NOMO-1 (cell line): ENCODE measurements at regions not wholly inside any gene's neighbourhood (a gene's known extent, or its start where the extent isn't known, plus 50 kb on each side); places are given as distances from the start of the nearest gene placed in this dataset.
A peak's percentile ranks its signal among the peaks of the same experiment; 100 is the strongest.

Experiments used
- DNase-seq, 2 experiments: peaks; one replicate each; lab custom pipeline; 2025; ENCODE audit not compliant: unreplicated experiment in 2 of 2; lab: John Stamatoyannopoulos, UW

DNA sequence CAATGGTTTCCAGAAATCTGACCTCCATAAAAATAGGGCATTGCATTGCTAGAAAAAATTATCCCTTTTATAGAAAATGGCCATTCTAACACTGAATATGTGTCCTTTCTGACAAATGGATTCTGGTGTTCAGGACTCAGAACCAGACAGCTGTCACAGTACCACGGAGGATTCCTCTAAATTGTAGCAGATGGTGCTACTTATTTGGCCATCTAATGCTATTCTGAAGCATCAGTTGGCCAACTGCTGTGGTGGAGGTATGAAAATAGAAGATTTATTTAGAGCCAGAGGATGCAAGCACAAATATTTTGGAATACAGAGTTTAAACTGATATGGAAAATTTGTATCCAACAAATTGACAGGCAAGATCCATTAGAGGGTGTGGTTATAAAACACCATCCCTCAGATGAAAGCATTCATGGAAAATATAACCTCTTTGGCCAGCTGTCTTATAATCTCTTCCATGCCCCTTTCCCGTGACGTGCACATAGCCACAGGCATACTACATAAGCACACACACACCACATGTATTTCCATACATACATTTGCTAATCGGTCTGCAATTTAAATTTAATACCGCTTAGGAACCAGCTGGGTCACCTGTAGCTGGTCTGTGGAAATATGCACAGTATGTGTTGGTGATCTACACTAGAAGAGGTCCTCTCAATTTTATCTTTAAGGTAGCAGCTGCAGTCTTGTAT lies 302.7 kb upstream of the KCNMB2 start:
- DNase-seq = no peak

DNA sequence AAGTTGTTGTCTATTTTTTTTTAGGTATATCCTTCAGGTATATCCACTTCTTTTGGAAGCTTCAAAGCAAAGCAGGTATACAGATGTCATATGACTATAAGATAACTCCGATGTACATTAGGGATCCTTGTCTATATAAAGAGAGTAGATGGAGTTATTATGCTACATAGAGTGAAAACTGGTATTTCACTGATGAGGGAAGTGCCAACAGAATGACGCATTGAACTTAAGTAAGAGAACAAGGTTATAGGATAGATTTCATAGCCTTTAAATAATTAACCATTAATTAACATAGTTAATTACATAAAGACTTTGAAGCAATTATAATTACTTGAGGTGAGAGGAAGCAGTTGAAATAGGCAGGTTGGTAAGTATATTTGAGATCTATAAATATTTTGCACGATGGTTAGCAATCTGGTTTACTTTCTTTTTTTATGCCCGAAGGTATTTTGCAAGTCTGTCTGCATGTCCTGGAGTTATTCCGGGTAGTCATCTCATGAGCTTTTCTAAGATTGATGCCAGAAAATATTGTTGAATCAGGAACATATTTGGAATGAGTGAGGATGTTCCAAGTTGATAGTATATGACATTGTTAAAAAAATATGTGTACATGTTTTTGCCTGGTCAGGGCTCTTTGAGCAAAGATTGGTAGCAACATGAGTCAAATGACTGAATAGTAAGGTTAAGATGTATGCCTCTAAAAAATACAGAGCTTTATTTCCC lies 299.5 kb upstream of the KCNMB2 start:
- DNase-seq = no peak

DNA sequence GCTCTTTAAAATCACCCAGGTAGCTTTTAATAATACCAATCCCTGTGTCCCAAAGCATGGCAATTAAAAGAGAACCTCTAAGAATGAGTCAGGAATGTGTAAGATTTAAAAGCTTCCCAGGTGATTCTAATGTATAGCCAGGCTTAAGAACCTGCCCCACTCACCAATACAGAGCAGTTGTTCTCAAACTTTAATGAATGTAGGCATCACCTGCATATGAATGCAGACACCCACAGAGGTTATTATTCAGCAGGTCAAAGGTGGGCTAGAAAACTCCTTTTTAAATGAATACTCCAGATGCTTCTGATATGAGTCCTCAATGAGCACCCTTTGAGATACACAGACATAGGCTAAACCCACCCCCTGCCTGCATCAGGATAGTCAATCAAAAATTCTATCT lies 298.1 kb upstream of the KCNMB2 start:
- DNase-seq = no peak

DNA sequence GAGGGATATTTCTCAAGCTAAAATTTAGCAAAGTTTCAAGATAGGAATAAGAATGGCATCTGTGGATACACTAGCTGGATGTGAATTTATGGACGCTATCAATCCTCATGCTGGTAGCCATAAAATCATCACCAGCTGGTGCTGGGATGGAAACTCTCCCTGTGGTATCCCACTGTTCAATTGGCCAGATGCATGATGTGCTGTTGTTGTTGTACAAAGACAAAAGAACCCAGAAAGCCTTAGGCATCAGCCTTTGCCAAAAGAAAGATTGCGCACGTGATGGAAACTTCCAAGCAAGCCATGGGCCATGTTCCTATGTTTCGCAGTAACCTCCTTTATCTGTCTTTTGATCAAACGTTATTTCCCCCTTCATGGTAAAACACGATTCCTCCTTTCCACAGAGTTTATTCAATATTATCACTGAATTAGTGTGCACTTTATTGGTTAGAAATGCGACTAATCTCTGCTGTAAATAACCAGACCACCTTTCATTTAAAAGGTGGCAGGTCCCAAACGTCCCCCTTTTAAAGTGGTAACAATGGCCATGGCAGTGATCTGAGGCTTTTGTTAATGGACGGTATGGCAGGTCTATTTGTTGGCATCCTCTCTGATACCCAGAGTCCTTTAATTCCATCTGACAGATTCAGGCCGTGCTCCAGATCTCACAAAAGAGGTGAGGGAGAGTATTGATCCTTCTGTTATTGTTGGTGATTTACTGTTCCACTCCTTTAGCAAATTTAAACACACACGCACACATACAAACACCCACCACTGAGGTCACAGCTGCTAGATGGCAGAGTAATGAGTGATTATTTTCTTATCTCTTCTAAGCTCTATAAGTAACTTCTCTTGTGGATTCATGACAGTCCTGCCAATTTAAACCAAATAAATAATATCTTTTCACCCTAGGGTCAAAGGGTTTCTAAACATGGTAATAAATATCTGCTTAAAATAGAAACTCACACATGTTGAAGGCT lies 291.2 kb upstream of the KCNMB2 start:
- DNase-seq = no peak

DNA sequence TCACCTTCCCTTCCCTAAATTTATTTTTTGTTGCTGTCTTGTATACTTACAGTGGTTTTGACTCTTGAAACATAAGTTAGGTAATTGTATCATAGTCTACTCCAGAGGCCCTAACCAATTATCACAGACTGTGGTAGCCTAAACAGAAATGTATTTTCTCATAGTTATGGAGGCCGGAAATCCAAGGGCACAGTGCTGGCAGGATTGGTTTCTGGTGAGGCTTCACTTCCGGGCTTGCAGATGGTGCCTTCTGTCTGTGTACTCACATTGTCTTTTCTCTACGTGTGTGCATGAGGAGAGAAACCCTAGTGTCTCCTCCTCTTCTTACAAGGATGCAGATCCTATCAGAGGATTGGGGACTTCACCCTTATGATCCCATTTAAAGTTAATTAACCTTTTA lies 290.2 kb upstream of the KCNMB2 start:
- no peak for DNase-seq

DNA sequence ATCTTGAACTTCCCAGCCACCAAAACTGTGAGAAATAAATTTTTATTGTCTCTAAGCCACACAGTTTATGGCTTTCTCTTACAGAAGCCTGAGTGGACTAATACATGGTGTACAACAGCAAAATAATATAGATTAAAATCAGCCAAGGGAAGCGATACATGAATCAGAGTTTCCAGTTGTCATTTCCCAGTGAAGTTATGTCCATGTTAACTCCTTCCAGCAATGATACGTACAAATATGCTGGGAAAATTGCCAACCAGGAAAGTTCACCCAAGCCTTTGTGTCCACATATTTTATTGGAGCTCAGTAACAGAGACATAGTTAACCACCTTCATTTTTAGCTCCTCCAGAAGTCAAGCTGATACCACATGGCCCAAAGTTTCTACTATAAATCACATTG lies 280.9 kb upstream of the KCNMB2 start:
- no peak for DNase-seq

DNA sequence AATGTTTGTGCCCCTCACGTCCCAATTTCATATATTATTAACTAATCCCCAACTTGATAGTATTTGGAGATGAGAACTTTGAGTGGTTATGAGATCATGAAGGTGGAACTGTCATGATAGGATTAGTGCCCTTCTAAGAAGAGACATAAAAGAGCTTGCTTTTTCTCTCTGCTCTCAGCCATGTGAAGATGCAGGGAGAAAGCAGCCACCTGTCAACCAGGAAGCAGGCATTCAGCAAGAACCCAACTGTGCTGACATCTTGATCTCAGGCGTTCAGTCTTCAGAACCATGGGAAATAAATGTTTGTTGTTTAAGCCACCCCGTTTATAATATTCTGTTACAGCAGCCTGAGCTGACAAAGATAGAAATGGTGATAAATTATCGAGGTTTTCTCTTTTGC lies 278.7 kb upstream of the KCNMB2 start:
- DNase-seq = no peak

DNA sequence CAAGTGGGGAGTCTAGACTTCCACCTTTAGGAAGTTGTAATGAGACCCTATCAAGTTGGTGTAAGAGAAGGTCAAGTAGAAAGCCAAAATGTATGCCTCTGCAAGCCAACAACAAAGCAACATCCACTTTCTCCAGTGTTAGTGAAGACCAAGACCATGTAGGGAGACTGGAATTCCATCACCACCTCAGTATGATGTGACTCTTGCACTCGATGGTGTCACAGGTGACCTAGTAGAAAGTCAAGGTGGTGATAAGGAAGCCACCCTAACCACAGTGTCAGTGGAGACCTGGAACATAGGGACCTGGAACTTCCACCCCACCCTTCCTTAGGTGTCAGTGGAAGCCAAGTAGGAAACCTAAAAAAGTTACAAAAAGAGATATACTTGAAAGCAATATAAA lies 278.1 kb upstream of the KCNMB2 start:
- DNase-seq = no peak

DNA sequence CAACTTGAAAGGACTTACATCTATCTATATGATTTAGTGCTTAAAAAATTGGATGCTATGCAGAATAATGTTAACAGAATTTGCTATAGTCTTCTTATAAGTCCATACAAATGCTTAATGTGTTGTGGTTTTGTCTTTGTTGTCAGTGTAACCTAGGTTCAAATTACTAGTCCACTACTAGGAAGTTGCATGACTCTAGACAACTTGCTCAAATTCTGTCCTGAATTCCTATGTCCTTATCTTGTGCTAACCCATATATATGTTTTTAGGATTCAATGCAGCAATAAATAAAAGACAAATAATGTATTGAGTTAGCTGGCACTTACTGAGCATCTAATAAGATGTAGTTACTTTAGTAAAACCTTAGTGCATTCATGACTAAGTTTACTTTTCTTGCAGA lies 276.5 kb upstream of the KCNMB2 start:
- DNase-seq = no peak

DNA sequence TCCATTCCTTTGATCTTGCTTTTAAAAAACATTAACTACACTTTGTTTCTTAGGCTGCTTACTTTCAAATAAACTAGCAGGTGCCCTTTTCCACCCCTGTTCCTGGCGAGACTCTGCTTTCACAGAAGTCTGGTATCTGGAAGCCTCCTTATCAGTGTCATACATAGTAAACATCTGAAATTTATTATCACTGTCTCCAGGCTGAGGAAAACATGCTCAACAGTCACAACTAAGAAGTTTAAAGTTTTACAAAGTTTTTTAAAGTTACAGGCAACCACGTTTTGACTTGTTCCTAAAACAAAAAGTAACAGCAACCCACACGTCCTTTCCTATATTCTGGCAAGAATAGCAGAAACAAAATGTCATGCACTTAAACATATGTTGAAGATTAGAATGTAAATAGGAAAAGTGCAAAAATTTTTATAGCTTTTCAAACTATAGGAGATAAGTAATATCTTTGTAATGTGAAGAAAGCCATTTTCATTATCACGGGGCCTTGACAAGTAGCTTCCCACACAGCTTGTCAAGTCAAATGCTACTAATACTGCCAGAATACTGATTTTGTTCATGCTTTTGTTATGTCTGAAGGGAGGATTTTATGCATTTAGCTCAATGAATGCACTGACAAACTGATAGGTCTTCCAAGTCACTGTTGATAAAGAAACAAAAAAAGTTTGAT lies 275.2 kb upstream of the KCNMB2 start:
- no peak for DNase-seq

DNA sequence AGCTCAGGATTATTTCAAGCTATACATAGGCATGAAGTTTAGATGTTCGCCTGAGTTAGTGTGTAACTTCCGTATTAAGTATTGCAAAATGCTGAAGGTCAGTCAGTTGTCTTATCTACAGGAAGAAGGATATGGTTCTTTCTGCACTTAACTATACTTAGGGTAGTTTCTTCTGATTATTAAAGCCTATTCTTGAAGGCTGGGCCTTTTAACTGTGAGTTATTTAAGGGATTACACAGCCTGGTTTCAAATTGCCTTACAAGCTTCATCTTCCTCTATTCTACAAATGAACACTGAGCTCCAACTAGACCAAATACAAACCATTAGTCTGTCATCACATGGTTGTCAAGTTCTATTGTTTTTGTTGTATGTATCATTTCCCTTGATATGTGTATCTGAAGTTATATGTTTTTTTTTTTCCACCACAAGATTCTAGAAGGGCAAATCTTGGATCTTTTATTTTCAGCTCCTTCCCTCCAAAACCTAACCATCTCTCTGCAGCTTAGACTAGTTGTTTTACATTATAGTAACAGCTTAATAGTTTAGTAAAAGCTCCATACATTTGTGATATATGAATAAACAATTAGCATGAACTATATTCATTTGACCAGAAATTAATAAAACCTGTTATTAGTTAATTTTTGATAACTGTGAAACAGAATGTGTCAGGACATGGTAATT lies 272.9 kb upstream of the KCNMB2 start:
- DNase-seq = peak; percentile 39 to 92

DNA sequence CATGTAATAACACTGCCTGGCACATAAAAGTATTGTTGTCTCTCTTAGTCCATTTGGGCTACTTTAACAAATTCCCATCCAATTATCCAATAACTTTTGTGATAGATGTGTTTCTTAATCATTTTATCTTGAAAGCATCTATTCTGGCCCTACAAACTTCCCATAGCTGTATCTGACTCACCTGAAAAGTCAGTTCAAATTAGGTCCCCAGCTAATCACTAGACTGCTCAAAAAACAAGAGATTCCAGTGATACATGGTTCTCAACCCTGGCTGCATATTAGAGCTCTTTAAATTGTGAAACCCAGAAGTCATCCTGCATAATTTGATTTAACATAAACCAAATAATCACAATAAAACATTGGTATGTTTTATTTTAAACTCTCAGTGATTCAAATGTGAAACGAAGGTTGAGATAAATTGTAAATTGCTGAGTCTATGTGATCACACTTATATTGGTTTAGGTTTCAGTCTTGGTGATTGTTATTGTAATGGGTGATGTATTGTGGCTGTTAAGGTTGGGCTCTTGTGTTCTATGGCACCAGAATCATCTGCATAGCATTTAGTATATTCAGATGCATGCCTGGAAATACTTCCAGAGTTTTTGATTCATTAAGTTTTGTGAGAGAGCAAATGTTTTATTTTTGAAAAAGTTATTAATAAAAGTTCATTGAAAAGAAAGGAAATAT lies 268.9 kb upstream of the KCNMB2 start:
- no peak for DNase-seq

DNA sequence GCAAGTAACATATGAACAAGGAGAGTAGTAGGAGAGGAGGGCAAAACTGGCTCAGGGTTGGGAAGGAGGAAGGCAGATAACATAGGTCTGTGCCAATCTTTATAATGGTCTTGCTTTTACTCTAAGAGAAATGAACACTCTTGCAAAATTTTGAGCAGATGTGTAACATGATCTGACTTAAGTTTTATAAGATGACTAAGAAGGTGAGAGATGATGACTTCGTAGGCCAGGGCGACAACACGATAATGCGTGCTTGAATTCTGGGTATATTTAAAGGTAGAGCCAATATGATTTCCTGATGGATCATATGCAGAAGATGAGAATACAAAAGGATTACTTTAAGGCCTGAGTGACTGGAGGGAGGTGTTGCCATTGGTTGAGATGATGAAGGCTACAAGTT lies 265.4 kb upstream of the KCNMB2 start:
- no peak for DNase-seq

DNA sequence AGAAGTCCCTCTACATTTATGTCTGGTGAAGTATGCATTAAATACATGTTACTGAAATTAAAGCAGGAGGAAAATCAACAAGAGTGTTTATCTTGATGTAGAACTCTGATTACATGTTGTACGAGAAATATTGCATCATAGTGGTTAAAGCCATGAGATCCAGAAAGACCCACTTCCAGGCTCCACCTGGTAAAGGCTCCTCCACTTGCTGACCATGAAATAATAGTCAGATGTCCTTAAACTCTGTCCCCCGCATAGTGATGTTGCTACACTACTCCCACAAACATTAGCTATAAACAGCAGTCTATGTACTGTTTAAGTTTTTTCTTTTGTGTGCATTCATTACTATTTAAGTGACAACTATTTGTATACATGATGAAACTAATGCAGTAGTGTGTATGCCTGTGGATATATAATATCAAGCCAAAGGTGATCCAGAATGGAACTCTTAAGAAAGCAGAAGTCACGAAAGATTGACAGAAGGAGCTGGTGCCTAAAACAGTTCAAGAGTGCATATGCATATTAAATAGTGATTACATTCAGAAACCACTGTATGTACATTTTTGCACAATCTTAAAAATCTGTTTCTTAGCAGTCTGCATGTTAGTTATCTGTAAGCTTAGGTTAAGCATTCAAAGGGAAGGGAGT lies 264.4 kb upstream of the KCNMB2 start:
- DNase-seq = no peak

DNA sequence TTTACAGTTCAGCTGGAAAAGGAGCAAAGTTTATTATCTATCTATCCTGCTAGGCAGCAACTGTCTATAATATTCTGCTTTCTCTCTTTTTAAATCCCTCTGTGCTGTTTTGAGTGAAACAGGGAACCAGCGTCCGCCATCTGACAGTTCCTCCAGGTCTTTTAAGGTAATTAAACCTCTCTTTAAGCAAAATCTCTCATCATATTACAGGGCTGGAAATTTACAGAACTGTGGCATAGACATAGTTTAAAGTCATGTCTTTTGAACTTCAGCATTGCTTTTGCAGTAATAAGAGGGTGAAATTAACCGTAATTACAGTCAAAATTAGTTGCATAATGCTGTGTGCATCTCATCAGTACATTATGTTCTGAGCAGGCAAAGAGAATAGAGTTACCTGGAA lies 263.4 kb upstream of the KCNMB2 start:
- DNase-seq = no peak

DNA sequence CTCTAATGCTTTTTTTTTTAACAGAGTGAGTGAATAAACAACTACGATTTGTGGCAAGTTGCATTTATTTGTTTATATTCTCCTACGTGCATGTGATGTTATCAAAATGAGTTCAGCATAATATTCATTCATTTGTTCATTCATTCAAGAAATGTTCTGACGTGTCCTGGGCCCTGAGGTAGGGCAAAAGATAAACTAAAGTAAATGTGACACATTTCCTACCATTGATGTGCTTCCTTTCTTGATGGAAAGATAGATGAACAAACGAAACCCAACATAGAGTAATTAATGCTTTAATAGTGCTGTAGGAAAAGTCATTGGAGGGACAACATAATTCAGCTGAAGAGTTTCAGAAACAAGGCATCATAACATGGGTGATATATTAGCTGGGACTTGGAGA lies 261.5 kb upstream of the KCNMB2 start:
- no peak for DNase-seq

DNA sequence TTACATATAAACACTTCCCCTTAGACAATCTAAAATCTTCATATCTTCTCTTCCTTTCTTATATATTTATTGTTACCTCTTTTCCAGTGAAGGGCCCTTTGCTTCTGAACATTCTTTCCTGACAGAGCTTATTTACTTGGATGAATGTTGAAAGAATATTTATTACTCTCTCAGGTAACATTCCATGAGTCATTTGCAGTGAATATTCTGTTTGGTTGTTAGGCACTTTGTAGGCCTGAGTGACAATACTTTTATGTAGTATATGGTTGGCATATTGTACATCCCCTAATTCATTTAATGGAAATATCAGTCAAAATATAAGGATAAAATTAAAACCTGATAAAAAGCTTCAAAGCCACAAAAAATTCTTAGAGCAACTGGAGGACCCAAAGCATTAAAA lies 260.9 kb upstream of the KCNMB2 start:
- DNase-seq = no peak

DNA sequence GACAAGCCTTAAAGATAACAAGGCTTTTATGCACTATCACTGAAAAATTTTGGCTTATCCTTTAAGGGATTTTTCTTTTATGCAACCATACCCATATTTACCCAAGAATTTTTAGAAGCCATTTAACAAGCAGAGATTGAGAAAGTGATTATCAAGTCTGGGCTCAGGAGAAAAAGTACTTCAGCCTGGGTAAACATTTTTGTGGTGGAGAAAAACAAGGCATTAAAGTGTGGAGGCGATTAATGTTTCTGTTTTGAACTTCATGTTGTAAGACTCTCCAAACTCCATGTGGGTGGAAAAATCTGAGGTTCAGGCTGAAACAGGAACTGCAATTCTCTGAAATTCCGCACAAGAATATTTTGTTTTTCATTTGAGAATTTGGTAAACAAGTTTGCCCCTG lies 260.4 kb upstream of the KCNMB2 start:
- DNase-seq = no peak

DNA sequence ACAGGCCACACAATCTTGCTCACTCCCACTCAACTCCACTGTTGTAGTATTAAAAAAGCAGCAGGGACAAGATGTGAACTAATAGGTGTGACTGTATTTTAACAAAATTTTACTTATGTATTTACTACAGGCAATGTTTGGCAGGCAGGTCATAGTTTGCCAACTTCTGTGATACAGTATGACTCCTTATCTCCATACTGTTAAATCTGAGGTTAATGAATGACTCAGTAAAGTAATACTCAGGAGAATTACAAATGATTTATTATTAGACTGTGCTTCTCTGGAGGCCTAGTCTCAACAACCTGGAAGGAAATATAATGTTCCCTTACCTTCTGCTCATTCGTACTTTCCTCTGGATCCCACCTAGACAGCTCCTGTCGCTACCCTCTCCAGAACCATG lies 258.6 kb upstream of the KCNMB2 start:
- no peak for DNase-seq
